ENCODE measurements at regions not wholly inside any gene's neighbourhood (a gene's known extent, or its start where the extent isn't known, plus 50 kb on each side); places are given as distances from the start of the nearest gene placed in this dataset.
"Not testable (repeated sequence)": the region's sequence is repeated elsewhere in the genome, so short reads cannot be mapped to it uniquely, and the experiment has no call there.

- no peak for DNase-seq
Measured at GRCh38 chr10:121242741-121243608, 355.3 kb downstream of the FGFR2 start.

DNA sequence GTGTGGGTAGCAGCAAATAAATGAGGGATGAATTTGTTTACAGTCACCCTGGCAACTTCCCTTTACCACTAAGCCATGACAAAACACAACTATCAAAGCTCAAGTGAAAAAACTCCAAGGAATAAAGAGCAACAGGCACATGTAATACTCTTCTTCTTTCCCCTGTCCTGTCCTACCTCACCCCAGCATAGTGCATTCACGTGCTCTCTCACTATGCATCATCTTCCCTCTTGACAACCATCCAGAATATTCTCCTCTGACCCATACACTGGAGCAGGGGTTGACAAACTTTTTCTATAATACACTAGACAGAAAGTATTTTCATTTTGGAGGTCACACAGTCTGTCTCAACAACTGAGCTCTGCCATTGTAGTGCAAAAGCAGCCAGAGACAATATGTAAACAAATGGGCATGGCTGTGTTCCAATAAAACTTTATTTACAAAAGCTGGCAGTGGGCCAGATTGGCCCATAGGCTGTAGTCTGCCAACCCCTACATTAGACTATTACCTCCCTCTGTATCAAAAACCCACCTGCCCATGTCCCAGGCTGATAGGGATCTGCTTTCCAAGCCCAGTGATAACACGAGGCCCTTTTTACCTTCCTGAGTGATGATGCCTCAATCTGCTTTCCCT, 354.5 kb downstream of the FGFR2 start:
- no peak for DNase-seq

- DNase-seq = peak; percentile 45
Measured at GRCh38 chr10:121244818-121245217, 353.4 kb downstream of the FGFR2 start.

GRCh38 chr10:121245754-121246153, 352.5 kb downstream of the FGFR2 start:
- DNase-seq = no peak

DNA sequence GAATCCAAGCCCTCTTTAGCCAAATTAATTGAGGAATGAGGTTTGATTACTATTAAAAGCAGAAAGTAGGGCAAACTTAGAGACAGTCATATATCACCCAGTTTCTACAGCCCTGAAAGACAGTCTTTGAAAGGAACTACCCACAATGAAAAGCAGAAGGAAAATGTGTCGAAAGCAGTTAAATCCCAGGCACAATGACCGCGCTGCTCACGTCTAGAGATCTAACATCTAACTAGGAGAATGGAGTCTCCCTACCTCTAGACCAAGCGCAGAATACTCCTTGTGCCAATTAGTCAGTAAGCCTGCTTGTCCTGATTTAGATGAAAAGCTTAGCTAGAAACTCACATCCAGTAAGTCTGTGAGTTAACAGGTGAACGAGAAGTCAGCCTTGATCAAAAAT, 350.0 kb downstream of the FGFR2 start:
- no peak for DNase-seq

DNA sequence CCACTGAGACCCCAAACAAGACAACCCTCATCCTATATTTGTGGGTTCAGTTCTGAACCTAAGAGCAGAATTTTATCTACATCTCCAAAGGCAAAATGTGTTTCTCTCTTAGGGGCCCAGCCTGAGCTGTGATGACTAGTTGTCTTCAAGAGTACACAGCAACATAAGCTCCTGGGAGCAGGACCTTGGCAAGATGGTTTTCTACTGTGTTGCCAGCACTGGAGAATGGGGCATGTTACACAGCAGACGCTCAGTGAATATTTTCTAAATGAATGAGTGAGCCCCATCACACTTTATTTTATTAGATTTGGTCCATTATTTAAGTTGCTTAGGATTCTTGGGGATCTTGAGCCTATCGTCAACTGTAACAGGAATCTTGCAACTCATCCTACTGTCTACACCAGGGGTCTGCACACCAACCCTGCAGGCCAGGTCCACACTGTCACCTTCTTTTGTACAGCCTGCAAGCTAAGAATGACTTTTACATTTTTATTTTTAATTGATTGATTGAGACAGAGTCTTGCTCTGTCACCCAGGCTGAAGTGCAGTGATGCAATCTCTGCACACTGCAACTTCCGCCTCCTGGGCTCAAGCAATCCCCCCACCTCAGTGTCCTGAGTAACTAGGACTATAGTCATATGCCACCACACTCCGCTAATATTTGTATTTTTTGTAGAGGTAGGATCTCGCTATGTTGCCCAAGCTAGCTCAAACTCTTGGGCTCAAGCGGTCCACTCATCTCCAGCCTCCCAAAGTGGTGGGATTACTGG, 347.1 kb downstream of the FGFR2 start:
- DNase-seq = no peak

DNA sequence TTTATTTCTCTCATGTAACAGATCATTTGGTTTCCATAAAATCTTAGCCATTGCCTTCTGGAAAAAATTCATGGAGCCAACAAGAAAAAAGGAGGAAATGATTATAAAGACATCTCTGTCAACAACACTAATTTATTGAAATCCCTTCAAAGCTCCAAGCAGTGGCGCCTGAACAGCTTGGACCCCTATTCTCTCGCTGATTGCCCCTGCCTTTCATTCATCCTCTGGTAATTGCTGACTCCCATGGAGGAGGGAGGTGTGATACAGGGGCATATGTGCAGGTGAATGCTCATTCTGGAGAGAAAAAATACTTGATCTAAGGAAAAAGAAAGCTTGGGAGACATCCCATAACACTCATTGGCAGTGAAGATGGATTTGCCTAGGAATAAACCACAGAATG, 345.5 kb downstream of the FGFR2 start:
- no peak for DNase-seq

DNA sequence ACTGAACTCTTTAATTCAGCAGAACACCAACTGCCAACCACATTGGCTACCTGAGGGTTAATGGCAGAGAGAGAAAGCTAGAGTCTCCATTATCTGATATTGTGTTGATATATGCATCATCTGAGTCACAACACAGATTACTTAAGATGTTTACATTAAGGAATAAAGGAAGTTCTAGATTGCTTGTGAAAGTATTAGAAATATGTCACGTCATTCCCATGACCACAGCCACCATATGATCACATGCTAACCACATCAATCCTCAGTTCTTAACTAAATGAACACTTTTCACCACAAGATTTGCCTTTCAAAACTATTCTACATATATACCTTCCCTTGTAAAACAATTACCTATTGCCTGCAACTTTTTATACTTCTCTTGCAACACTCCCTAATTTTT, 337.9 kb downstream of the FGFR2 start:
- DNase-seq = no peak

DNA sequence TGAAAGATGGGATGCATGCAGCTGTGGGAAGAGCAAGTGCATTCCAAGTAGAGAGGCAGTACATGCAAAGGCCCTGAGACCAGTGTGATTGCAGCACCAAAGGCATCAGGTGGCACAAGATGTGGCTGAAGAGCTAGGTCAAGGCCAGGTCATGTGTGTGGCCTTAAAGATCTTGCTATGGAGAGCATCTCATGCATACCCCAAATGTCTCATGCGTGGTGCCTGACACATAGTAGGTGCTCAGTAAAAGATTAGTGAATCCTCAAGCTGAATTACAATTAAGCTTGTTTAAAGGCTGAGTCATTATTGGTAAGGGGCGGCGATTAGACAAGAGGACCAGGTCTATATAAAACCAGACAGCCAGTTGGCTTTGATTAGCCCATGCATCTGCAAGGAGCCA, 336.6 kb downstream of the FGFR2 start:
- DNase-seq = no peak

DNA sequence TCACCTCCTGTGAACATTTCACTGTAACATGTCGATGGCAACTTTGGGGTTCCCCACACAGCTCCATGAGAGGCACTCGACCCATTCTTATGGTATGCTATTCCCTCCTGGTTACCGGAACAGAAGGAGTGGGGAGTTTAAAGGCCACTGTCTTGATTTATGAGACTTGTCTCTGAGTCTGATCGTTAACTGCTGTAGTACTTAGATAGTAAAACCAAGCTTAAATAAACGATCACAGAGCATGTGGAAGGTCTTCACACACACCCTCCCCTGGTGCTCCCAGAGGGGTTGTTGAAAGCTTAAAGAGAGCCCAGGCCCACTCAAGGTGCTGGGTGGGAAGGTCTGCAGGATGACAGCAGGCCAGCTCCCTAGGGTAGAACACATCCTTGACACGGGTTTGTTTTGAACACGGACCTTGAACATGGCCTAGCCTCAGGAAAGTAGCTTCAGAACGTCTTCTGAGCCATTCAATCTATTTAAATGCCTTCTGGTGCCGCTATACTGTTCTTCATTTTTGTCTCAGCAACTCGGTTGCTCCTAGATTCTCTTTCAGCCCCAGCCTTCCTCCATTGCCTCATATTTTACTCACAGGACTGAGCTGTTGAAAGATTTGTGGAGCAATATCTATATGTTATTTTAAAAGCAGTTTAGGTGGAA, 335.3 kb downstream of the FGFR2 start:
- no peak for DNase-seq

DNA sequence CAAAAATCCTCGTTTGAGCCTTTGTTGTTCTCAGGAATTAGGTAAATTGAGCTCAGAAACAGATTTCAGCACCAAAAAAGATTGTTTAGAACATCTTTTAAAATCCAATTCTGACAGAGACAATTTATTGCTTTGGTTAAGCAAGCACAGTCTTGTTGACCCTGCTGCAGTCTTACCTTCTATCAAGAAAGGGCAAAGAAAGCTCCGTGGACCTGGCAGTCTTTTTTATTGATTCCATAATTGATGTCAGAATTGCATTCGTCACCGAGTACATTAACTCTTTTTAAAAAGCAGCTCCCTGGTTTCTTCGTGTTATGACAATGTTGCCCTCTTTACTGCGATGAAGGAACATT, 334.8 kb downstream of the FGFR2 start:
- DNase-seq = no peak

GRCh38 chr10:121265360-121266123, 332.7 kb downstream of the FGFR2 start:
- no peak for DNase-seq

DNA sequence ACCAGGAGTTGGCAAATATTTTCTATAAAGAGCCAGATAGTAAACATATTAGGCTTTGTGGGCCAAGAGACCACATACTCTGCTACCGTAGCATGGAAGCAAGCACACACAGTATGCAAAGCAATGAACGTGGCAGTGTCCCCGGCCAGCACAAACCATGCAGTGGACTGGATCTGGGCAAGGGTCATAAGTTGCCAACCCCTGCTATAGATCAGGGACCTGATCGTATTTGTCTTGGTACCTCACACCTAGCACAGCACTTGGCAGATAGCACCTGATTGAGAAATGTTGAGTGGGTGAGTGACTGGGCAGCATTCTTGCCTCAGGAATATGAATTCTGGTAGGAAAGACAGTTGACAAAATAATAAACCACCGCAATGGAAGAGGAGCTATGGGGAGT, 331.9 kb downstream of the FGFR2 start:
- no peak for DNase-seq

GRCh38 chr10:121267236-121268003, 330.8 kb downstream of the FGFR2 start:
- no peak for DNase-seq

GRCh38 chr10:121268363-121268762, 329.9 kb downstream of the FGFR2 start:
- no peak for DNase-seq

- DNase-seq = no peak
Measured at GRCh38 chr10:121268863-121269432, 329.3 kb downstream of the FGFR2 start.

- no peak for DNase-seq
Measured at GRCh38 chr10:121270906-121271305, 327.3 kb downstream of the FGFR2 start.

- DNase-seq = no peak
Measured at GRCh38 chr10:121276046-121276445, 322.2 kb downstream of the FGFR2 start.

DNA sequence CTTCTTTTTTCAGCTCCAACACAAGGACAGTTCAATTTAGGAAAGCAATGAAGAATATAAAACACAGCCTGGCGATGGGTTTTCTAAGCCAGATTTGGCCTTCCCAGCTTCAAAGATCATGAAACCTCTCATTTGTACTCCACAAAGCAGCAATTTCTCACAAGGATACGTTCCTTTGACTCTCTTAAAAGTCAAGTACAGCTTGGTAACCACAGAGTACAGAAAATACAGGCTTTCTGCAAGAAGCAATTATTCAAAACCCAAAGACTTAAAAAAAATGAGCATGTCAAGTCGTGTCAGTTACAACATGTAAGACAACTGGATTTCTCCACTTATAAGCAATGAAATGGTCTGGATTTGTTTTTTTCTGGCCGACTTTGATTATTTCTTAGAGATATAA, 321.4 kb downstream of the FGFR2 start:
- no peak for DNase-seq

DNA sequence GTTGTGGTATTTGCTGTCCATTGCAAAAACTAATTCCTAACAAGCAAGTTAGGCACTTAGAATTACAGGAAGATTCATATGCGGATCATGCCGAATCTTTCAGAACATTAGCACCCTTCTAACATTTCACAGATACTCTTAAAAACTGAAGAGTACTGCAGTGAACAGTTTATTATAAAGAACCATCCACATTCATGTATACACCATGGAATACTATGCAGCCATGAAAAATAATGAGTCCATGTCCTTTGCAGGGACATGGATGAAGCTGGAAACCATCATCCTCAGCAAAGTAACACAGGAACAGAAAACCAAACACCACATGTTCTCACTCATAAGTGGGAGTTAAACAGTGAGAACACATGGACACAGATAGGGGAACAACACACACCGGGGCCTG, 319.9 kb downstream of the FGFR2 start:
- not testable (repeated sequence) for DNase-seq

DNA sequence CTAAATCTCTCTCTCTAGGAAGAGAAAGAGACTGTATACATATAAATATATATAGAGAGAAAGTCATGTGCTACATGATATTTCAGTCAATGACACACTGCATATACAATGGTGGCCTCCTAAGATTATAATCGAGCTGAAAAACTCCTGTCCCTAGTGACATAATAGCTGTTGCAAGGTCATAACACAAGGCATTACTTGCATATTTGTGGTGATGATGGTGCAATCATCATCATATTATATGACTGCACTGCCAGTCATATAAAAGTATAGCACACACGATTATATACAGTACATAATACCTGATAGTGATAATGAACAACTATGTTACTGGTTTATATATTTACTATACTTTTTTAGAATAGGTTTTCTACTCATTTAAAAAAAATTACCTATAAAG, 316.7 kb downstream of the FGFR2 start:
- DNase-seq = no peak
